Cardiac muscle cell (in vitro differentiated cells and primary cell): ENCODE measurements at regions not wholly inside any gene's neighbourhood (a gene's known extent, or its start where the extent isn't known, plus 50 kb on each side); places are given as distances from the start of the nearest gene placed in this dataset.
A peak's percentile ranks its signal among the peaks of the same experiment; 100 is the strongest.

Source experiments
- DNase-seq, 2 donors: peaks; one replicate each; pipeline versions ENCODE4 v3.0.0 to v3.0.0-alpha.2; 2010 to 2017; ENCODE audit warnings: low read depth in 1 of 2, low spot score in 1 of 2
- H3K27ac ChIP-seq: fragments of 200-600 bp; sonication (generic); 2 replicates; pipeline ENCODE4 v1.5.1; 2016
- H3K27me3 ChIP-seq: fragments of 200-600 bp; sonication (generic); 2 replicates; pipeline ENCODE4 v1.6.0; 2016; ENCODE audit warnings: control low read depth
- H3K36me3 ChIP-seq: fragments of 200-600 bp; sonication (generic); 2 replicates; pipeline ENCODE4 v1.5.1; 2016; ENCODE audit warnings: control low read depth
- H3K4me1 ChIP-seq: fragments of 200-600 bp; sonication (generic); 2 replicates; pipeline ENCODE4 v1.8.1; 2017; ENCODE audit warnings: low read depth, mild to moderate bottlenecking, mixed run types
- H3K4me3 ChIP-seq: fragments of 200-600 bp; sonication (generic); 2 replicates; pipeline ENCODE4 v1.5.1; 2016; ENCODE audit warnings: mild to moderate bottlenecking
- H3K9me3 ChIP-seq: fragments of 200-600 bp; sonication (generic); 2 replicates; pipeline ENCODE4 v1.5.1; 2017; ENCODE audit warnings: low read depth, mild to moderate bottlenecking, control low read depth
- TF ChIP-seq, protein P1 (sequence below): IDR thresholded peaks from 2 replicates; pipeline ENCODE4 v1.5.1; 2012; ENCODE audit warnings: low read depth, mild to moderate bottlenecking, low read length

DNA sequence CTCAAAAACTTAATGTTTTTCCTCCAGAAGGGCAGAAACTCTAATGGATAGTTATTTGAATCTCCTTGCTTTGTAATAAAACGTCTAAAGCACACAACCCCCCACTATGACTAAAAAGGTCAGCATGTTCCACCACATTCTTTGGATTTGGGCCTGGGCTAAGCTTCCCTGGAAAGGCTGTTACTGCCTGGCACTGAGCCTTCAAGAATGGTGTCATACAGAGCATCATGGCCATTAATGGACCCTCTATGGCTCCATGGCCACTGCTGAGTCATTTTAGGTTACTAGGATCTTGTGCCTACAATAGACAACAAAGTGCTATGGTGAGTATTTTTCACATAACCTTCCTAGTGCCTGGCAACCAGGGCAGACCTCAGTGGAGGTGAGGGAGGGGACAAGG is 242.6 kb upstream of the FAT3 start:
- H3K36me3 ChIP-seq: no peaks in the 10 kb centered on the region
- no peaks in the 10 kb centered on the region for H3K4me1 ChIP-seq
- DNase-seq: peak in 1 of 2 donors; percentile 93
- H3K27me3 ChIP-seq: no peaks in the 10 kb centered on the region
- H3K9me3 ChIP-seq: no peaks in the 10 kb centered on the region
- TF ChIP-seq, protein P1, sequence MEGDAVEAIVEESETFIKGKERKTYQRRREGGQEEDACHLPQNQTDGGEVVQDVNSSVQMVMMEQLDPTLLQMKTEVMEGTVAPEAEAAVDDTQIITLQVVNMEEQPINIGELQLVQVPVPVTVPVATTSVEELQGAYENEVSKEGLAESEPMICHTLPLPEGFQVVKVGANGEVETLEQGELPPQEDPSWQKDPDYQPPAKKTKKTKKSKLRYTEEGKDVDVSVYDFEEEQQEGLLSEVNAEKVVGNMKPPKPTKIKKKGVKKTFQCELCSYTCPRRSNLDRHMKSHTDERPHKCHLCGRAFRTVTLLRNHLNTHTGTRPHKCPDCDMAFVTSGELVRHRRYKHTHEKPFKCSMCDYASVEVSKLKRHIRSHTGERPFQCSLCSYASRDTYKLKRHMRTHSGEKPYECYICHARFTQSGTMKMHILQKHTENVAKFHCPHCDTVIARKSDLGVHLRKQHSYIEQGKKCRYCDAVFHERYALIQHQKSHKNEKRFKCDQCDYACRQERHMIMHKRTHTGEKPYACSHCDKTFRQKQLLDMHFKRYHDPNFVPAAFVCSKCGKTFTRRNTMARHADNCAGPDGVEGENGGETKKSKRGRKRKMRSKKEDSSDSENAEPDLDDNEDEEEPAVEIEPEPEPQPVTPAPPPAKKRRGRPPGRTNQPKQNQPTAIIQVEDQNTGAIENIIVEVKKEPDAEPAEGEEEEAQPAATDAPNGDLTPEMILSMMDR: no peak
- H3K27ac ChIP-seq: no peak overlapping the region
- no peak overlapping the region for H3K4me3 ChIP-seq

DNA sequence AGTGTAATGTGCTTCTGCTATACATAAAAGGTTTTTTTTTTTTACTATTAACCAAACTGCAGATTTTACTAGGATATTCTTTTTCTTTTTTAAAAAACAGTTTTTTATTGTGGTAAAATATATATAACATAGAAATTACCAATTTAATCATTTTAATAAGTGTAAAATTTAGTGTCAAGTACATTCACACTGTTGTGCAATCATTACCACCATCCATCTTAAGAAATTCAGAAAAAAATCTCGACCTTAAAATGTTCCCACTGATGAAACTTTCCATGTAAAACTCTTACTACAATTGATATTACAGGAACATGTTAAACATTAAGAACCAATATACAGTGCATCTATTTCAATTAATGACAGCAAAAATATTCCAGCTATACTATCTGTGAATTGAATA is 244.8 kb upstream of the FAT3 start:
- Histone ChIP-seq H3K9me3 (no peaks in the 10 kb centered on the region), H3K27ac (no peak overlapping the region), H3K27me3 (no peaks in the 10 kb centered on the region), H3K4me3 (no peak overlapping the region), H3K36me3 (no peaks in the 10 kb centered on the region), H3K4me1 (no peaks in the 10 kb centered on the region)
- no peak for DNase-seq
- TF ChIP-seq, protein P1: no peak

DNA sequence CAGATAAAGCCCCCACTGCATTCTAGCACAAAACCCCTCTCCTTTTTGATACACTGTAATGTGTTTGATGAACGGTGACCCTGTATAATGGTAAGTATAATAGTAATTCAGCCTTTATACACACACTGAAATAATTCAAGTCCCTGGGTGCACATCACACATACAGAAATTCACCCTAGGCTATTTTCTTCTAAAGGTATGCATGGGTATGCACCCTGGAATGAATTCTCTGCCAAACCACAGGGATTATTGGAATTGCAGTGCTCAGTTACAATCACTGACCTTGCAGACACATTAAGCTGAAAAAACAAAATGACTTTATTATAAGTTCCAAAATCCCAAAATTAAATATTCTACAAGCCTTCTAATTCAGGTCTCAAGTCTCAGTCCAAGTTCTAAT is 245.9 kb upstream of the FAT3 start:
- TF ChIP-seq, protein P1: no peak
- H3K4me3 ChIP-seq: no peak overlapping the region
- DNase-seq: no peak
- no peaks in the 10 kb centered on the region for H3K9me3 ChIP-seq
- no peaks in the 10 kb centered on the region for H3K27me3 ChIP-seq
- no peaks in the 10 kb centered on the region for H3K4me1 ChIP-seq
- H3K27ac ChIP-seq: no peak overlapping the region
- H3K36me3 ChIP-seq: no peaks in the 10 kb centered on the region

DNA sequence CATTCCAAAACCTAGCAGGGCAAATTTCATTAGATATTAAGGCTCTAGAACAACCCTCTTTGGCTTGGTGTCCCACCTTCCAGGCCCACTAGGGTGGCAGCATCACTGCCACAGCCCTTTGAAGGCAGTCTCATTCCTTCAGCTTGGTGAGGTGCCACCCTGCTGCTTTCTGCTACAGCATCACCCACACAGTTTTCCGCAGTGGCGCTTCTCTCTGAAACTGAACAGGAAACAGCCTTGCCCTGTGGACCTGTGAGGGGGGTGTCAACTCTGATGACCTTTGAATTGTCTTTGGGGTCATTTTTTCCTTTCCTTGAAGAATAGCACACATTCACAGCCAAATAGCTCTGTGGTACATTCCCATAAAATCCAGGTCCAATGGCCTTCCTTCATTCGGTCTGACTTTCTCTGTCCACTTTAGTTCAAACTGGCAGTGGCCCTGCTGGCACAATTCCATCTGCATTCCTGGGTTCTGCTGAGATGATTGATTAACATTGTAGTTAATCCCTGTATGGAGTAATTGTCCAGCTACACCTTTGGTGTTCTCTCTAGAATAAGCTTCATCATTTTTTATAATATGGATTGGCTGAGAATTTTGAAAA is 251.9 kb upstream of the FAT3 start:
- TF ChIP-seq, protein P1: no peak
- Histone ChIP-seq H3K4me1 (no peaks in the 10 kb centered on the region), H3K4me3 (no peak overlapping the region), H3K9me3 (no peaks in the 10 kb centered on the region), H3K27me3 (no peaks in the 10 kb centered on the region), H3K36me3 (no peaks in the 10 kb centered on the region), H3K27ac (no peak overlapping the region)
- DNase-seq: peak in 1 of 2 donors; percentile 18

DNA sequence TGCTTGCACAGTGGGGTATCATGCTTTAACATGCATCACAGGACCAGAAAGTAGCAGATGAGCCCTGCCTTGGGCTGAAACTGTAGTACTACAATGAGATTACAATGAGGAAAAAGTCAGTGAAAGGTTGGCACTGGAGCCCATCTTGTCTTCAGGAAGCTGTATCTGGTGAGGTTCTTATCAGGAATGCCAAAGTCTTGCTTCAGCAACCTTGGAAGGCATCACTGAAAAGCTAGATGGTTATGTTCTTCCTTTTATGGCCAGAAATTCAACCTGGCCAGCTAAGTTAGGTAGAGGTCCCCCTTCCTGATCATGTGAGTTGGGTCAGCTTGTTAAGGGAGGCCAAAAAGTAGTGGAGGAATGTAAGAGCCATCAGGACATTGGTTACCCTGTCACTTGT is 254.0 kb upstream of the FAT3 start:
- Histone ChIP-seq H3K27ac (no peak overlapping the region), H3K36me3 (no peaks in the 10 kb centered on the region), H3K27me3 (no peaks in the 10 kb centered on the region), H3K9me3 (no peaks in the 10 kb centered on the region), H3K4me1 (no peaks in the 10 kb centered on the region), H3K4me3 (no peak overlapping the region)
- TF ChIP-seq, protein P1: no peak
- no peak for DNase-seq
